Ishikawa (cell line): ENCODE measurements at regions not wholly inside any gene's neighbourhood (a gene's known extent, or its start where the extent isn't known, plus 50 kb on each side); places are given as distances from the start of the nearest gene placed in this dataset.

Experiments
- CEBPB ChIP-seq: IDR thresholded peaks from 2 replicates; pipeline ENCODE4 v1.6.1; 2012
- CREB1 ChIP-seq: IDR thresholded peaks from 2 replicates; pipeline ENCODE4 v1.6.1; 2012; ENCODE audit warnings: low read depth
- EGR1 ChIP-seq: IDR thresholded peaks from 2 replicates; pipeline ENCODE4 v1.6.1; 2012
- EP300 ChIP-seq: IDR thresholded peaks from 2 replicates; pipeline ENCODE4 v1.6.1; 2012; ENCODE audit warnings: borderline replicate concordance
- FOXM1 ChIP-seq: IDR thresholded peaks from 2 replicates; pipeline ENCODE4 v1.6.1; 2012; ENCODE audit warnings: low read depth, borderline replicate concordance
- MAX ChIP-seq: IDR thresholded peaks from 2 replicates; pipeline ENCODE4 v1.6.1; 2012
- NFIC ChIP-seq: IDR thresholded peaks from 2 replicates; pipeline ENCODE4 v1.6.1; 2012
- RAD21 ChIP-seq: IDR thresholded peaks from 2 replicates; pipeline ENCODE4 v1.6.1; 2012; ENCODE audit warnings: low read depth
- REST ChIP-seq: IDR thresholded peaks from 2 replicates; pipeline ENCODE4 v1.6.1; 2012; ENCODE audit warnings: low read depth, mild to moderate bottlenecking
- TAF1 ChIP-seq: IDR thresholded peaks from 2 replicates; pipeline ENCODE4 v1.6.1; 2012; ENCODE audit warnings: low read depth, mild to moderate bottlenecking
- TCF12 ChIP-seq: IDR thresholded peaks from 2 replicates; pipeline ENCODE4 v1.6.1; 2012; ENCODE audit warnings: low read depth
- TEAD4 ChIP-seq: IDR thresholded peaks from 2 replicates; pipeline ENCODE4 v1.6.1; 2012
- USF1 ChIP-seq: IDR thresholded peaks from 2 replicates; pipeline ENCODE4 v1.6.1; 2012
- YY1 ChIP-seq: IDR thresholded peaks from 2 replicates; pipeline ENCODE4 v1.6.1; 2012; ENCODE audit warnings: low read depth
- ZBTB7A ChIP-seq: IDR thresholded peaks from 2 replicates; pipeline ENCODE4 v1.6.1; 2012; ENCODE audit warnings: low read depth

- TF ChIP-seq TCF12 (no peak), RAD21 (no peak), USF1 (no peak), CREB1 (no peak), EGR1 (no peak), MAX (no peak), NFIC (no peak), FOXM1 (no peak), ZBTB7A (no peak), TAF1 (no peak), YY1 (no peak), EP300 (no peak), CEBPB (no peak), REST (no peak), TEAD4 (no peak)
These were observed 53.5 kb downstream of the TEX51 start for GRCh38 chr2:126952216-126952615.

GRCh38 chr2:126953483-126953882 is 54.8 kb downstream of the TEX51 start:
- TF ChIP-seq TCF12 (no peak), ZBTB7A (no peak), EGR1 (no peak), USF1 (no peak), TEAD4 (no peak), TAF1 (no peak)

- no peak for TF ChIP-seq USF1
- no peak for TF ChIP-seq TCF12
- no peak for TF ChIP-seq EP300
- no peak for TF ChIP-seq ZBTB7A
- TF ChIP-seq RAD21 = no peak
- no peak for TF ChIP-seq MAX
These were observed 56.1 kb downstream of the TEX51 start for GRCh38 chr2:126954831-126955230.

GRCh38 chr2:126963390-126963789 is 64.7 kb downstream of the TEX51 start:
- TF ChIP-seq ZBTB7A (no peak), TAF1 (no peak), USF1 (no peak), EP300 (no peak), NFIC (no peak), CEBPB (no peak)

- TF ChIP-seq TEAD4 = no peak
- TF ChIP-seq ZBTB7A = no peak
- TF ChIP-seq RAD21 = no peak
- TF ChIP-seq EGR1 = no peak
- no peak for TF ChIP-seq TAF1
- TF ChIP-seq YY1 = no peak
- TF ChIP-seq TCF12 = no peak
- no peak for TF ChIP-seq CREB1
- no peak for TF ChIP-seq FOXM1
- no peak for TF ChIP-seq NFIC
- no peak for TF ChIP-seq CEBPB
- TF ChIP-seq REST = no peak
- no peak for TF ChIP-seq EP300
- no peak for TF ChIP-seq MAX
- no peak for TF ChIP-seq USF1
These were observed 67.9 kb downstream of the TEX51 start for GRCh38 chr2:126966601-126967000.
